GM12878 (cell line): ENCODE measurements at regions not wholly inside any gene's neighbourhood (a gene's known extent, or its start where the extent isn't known, plus 50 kb on each side); places are given as distances from the start of the nearest gene placed in this dataset.

ENCODE experiments used
- ATF7 ChIP-seq: fragments of 450-650 bp; IDR thresholded peaks from 2 replicates; pipeline ENCODE4 v1.6.1; 2016; ENCODE audit warnings: low read depth, mild to moderate bottlenecking
- BHLHE40 ChIP-seq, 2 experiments: fragments of 450-650 bp in 1 of 2; IDR thresholded peaks; 2 replicates each; pipeline ENCODE4 v1.6.1; 2011 to 2017; ENCODE audit warnings: low read depth in 2 of 2, borderline replicate concordance in 1 of 2, improper control_type of control experiment in 1 of 2, low read length in 1 of 2, mild to moderate bottlenecking in 1 of 2
- DPF2 ChIP-seq: fragments of 450-650 bp; IDR thresholded peaks from 2 replicates; pipeline ENCODE4 v1.6.1; 2017; ENCODE audit warnings: mild to moderate bottlenecking
- JUNB ChIP-seq: IDR thresholded peaks from 2 replicates; pipeline ENCODE4 v1.6.1; 2016; ENCODE audit warnings: antibody characterized with exemption, mild to moderate bottlenecking
- MLLT1 ChIP-seq: fragments of 450-650 bp; IDR thresholded peaks from 2 replicates; pipeline ENCODE4 v1.6.1; 2016; ENCODE audit warnings: mild to moderate bottlenecking
- MTA2 ChIP-seq: fragments of 450-650 bp; IDR thresholded peaks from 2 replicates; pipeline ENCODE4 v1.6.1; 2016; ENCODE audit warnings: low read depth, mild to moderate bottlenecking, moderate library complexity
- NBN ChIP-seq: fragments of 450-650 bp; IDR thresholded peaks from 2 replicates; pipeline ENCODE4 v1.6.1; 2016
- PAX5 ChIP-seq: IDR thresholded peaks from 2 replicates; pipeline ENCODE4 v1.6.1; 2011; ENCODE audit warnings: low read depth, low read length, borderline replicate concordance
- PKNOX1 ChIP-seq: fragments of 450-650 bp; IDR thresholded peaks from 2 replicates; pipeline ENCODE4 v1.6.1; 2016; ENCODE audit warnings: mild to moderate bottlenecking
- RELB ChIP-seq: fragments of 450-650 bp; IDR thresholded peaks from 2 replicates; pipeline ENCODE4 v1.6.1; 2017; ENCODE audit warnings: low read depth, mild to moderate bottlenecking, moderate library complexity
- RFX5 ChIP-seq: IDR thresholded peaks from 2 replicates; pipeline ENCODE4 v1.6.1; 2011; ENCODE audit warnings: low read depth, low read length, improper control_type of control experiment
- SIX5 ChIP-seq: IDR thresholded peaks from 2 replicates; pipeline ENCODE4 v1.6.1; 2011; ENCODE audit warnings: mild to moderate bottlenecking, low read depth, low read length, moderate library complexity; ENCODE audit not compliant: severe bottlenecking
- SKIL ChIP-seq: fragments of 450-650 bp; IDR thresholded peaks from 2 replicates; pipeline ENCODE4 v1.6.1; 2017; ENCODE audit warnings: mild to moderate bottlenecking, low read depth, inconsistent platforms; ENCODE audit not compliant: poor library complexity, severe bottlenecking
- SMARCA5 ChIP-seq: fragments of 450-650 bp; IDR thresholded peaks from 2 replicates; pipeline ENCODE4 v1.6.1; 2017; ENCODE audit warnings: mild to moderate bottlenecking
- SRF ChIP-seq, 2 experiments: IDR thresholded peaks; 2 replicates each; pipeline ENCODE4 v1.6.1; 2011; ENCODE audit warnings: low read depth in 2 of 2, low read length in 2 of 2, mild to moderate bottlenecking in 1 of 2, moderate library complexity in 1 of 2
- TCF3 ChIP-seq: IDR thresholded peaks from 2 replicates; pipeline ENCODE4 v1.6.1; 2012; ENCODE audit warnings: low read depth, mild to moderate bottlenecking, low read length, borderline replicate concordance; ENCODE audit not compliant: insufficient read depth
- TCF7 ChIP-seq: IDR thresholded peaks from 2 replicates; pipeline ENCODE4 v1.6.1; 2014; ENCODE audit warnings: antibody characterized with exemption, borderline replicate concordance
- ZBED1 ChIP-seq: IDR thresholded peaks from 2 replicates; pipeline ENCODE4 v1.6.1; 2016; ENCODE audit warnings: borderline replicate concordance
- ZNF592 ChIP-seq: fragments of 450-650 bp; IDR thresholded peaks from 2 replicates; pipeline ENCODE4 v1.6.1; 2017; ENCODE audit warnings: mild to moderate bottlenecking, moderate library complexity

GRCh38 chr17:72510351-72511016, 389.7 kb downstream of the SOX9 start (continued):
- TF ChIP-seq PKNOX1 (peak; percentile 85), RFX5 (peak; percentile 84), NBN (peak; percentile 80), RELB (peak; percentile 86), BHLHE40 (IDR thresholded peaks at IDR 0.05; ENCODE audit: borderline replicate concordance in 1 of 2, low read depth in 2 of 2, low read length in 1 of 2) (peak; percentile 44 to 58; a peak in 2 of 4 replicates), SRF (IDR thresholded peaks at IDR 0.05; ENCODE audit: low read depth in 2 of 2, low read length in 2 of 2) (0 out of 4 replicates have a peak, but pooled peaks of 1 of the 2 experiments have one; percentile 7), ZNF592 (peak; percentile 75; the same call in 1 of the 2 replicates), SKIL (peak; percentile 70), MTA2 (peak; percentile 87), MLLT1 (peak; percentile 74; the same call in 1 of the 2 replicates), ATF7 (peak; percentile 60), SIX5 (no peak), PAX5 (peak; percentile 69; the same call in 1 of the 2 replicates), JUNB (no peak), TCF3 (no peak), TCF7 (peak; percentile 37; the same call in 1 of the 2 replicates), ZBED1 (no peak), DPF2 (peak; percentile 91), SMARCA5 (no peak)
